ENCODE measurements at regions not wholly inside any gene's neighbourhood (a gene's known extent, or its start where the extent isn't known, plus 50 kb on each side); places are given as distances from the start of the nearest gene placed in this dataset.

DNA sequence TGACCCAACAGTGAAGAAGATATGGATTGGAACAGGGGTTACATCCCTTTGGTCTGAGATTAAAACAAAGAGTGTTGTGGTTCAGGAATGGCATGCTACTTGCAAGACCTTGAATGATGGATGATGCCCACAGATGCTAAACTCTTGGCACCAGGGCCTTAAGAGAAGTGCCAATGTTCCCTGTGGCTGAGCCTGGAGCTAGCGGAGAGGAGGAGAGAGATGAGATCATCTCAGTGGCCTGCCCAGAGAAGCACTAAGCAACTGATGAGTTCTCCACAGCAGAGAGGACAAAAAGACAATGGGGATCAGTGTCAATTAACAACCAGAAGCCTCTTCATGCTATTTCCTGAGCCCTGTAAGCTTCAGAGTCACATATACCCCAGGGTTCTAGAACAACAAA, 97.8 kb downstream of the ELAPOR2 start:
- no peak overlapping the region for H3K27ac ChIP-seq (ENCODE audit: control insufficient read depth, insufficient read depth)
- ChIA-PET RAD21 (ENCODE audit: unreplicated experiment) (no interaction called here), SMC1A (ENCODE audit: uncharacterized antibody, unreplicated experiment) (interaction anchor here (1.1 kb wide), 1 partner anchor 30 kb away, joined by 3 read pairs; no protein-coding TSS in a partner anchor), POLR2A (no interaction called here), CTCF (no interaction called here)
- no peaks in the 10 kb centered on the region for H3K36me3 ChIP-seq (ENCODE audit: control insufficient read depth in 2 of 2, insufficient read depth in 2 of 2, low read length in 1 of 2)
- no peaks in the 10 kb centered on the region for H3K27me3 ChIP-seq (replicated peaks in 1 of 2; ENCODE audit: control insufficient read depth in 2 of 2, insufficient read depth in 2 of 2, low read length in 1 of 2)
- WGBS (ENCODE audit: insufficient coverage, insufficient replicate concordance, low lambda C conversion rate, missing lambda C conversion rate): 77% methylated on average over 1 of the region's 1 CpG
- ATAC-seq: no peak
- H3K4me2 ChIP-seq (ENCODE audit: control insufficient read depth, insufficient read depth): no peak overlapping the region
- FAIRE-seq: no peak
- no TSS peak for BruUV-seq (replicated peaks)
- H4K20me1 ChIP-seq (ENCODE audit: control insufficient read depth, insufficient read depth): no peaks in the 10 kb centered on the region
- TF ChIP-seq MYB (IDR thresholded peaks at IDR 0.05; ENCODE audit: borderline replicate concordance, low read depth, low read length): no peak
- no peak for TF ChIP-seq SMARCA5 (IDR thresholded peaks at IDR 0.05)
- no peak for TF ChIP-seq JUND (IDR thresholded peaks at IDR 0.05; ENCODE audit: low read depth, low read length)
- H3K4me1 ChIP-seq (ENCODE audit: control insufficient read depth, insufficient read depth, low read length): peaks cover 12% of the 10 kb centered on the region
- intact Hi-C loops (cut with micrococcal nuclease; ENCODE audit: unreplicated experiment): no loop called here
- H3K9me3 ChIP-seq (replicated peaks; ENCODE audit: control insufficient read depth, insufficient read depth, low read length): no peaks in the 10 kb centered on the region
- DNase-seq (ENCODE audit: low read depth, low spot score): no peak
- in situ Hi-C loops (cut with MboI): no loop called here
- H3K79me2 ChIP-seq (ENCODE audit: control insufficient read depth, insufficient read depth, low read length): no peaks in the 10 kb centered on the region
- no peak overlapping the region for H3K9ac ChIP-seq (ENCODE audit: control insufficient read depth, insufficient read depth, low read length)
- no peak overlapping the region for H2AFZ ChIP-seq (ENCODE audit: control insufficient read depth, low read depth, low read length)
- no peak overlapping the region for H3K4me3 ChIP-seq

DNA sequence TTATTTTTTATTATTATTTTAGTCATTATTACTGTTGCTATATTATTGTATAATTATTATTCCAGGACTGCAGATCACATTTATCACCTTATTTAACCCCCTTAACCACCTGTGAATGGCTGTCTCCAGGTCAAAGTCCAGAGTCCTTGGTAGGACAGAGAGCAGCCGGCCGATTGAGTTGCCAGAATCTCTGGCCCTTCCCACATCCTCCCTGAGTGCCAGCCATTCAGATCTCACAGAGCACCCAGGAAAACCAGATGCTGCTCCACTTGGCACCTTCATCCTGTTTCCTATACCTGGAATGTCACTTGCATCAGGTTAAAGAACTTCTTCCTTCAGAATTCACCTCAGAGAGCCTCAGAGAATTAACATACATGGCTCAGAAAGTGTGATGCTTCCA, 101.1 kb downstream of the ELAPOR2 start:
- H3K27me3 ChIP-seq (replicated peaks in 1 of 2; ENCODE audit: control insufficient read depth in 2 of 2, insufficient read depth in 2 of 2, low read length in 1 of 2): no peaks in the 10 kb centered on the region
- in situ Hi-C loops (cut with MboI): no loop called here

More for the DNA sequence above, 101.1 kb downstream of the ELAPOR2 start:
- Histone ChIP-seq H2AFZ (ENCODE audit: control insufficient read depth, low read depth, low read length) (no peak overlapping the region), H3K4me1 (ENCODE audit: control insufficient read depth, insufficient read depth, low read length) (peaks cover 4% of the 10 kb centered on the region; the same call in 1 of the 2 replicates), H3K9ac (ENCODE audit: control insufficient read depth, insufficient read depth, low read length) (no peak overlapping the region), H3K4me2 (ENCODE audit: control insufficient read depth, insufficient read depth) (no peak overlapping the region), H3K9me3 (replicated peaks; ENCODE audit: control insufficient read depth, insufficient read depth, low read length) (no peaks in the 10 kb centered on the region), H3K79me2 (ENCODE audit: control insufficient read depth, insufficient read depth, low read length) (no peaks in the 10 kb centered on the region), H3K27ac (ENCODE audit: control insufficient read depth, insufficient read depth) (no peak overlapping the region), H4K20me1 (ENCODE audit: control insufficient read depth, insufficient read depth) (no peaks in the 10 kb centered on the region), H3K4me3 (no peak overlapping the region), H3K36me3 (ENCODE audit: control insufficient read depth in 2 of 2, insufficient read depth in 2 of 2, low read length in 1 of 2) (no peaks in the 10 kb centered on the region)
- TF ChIP-seq, protein P1, sequence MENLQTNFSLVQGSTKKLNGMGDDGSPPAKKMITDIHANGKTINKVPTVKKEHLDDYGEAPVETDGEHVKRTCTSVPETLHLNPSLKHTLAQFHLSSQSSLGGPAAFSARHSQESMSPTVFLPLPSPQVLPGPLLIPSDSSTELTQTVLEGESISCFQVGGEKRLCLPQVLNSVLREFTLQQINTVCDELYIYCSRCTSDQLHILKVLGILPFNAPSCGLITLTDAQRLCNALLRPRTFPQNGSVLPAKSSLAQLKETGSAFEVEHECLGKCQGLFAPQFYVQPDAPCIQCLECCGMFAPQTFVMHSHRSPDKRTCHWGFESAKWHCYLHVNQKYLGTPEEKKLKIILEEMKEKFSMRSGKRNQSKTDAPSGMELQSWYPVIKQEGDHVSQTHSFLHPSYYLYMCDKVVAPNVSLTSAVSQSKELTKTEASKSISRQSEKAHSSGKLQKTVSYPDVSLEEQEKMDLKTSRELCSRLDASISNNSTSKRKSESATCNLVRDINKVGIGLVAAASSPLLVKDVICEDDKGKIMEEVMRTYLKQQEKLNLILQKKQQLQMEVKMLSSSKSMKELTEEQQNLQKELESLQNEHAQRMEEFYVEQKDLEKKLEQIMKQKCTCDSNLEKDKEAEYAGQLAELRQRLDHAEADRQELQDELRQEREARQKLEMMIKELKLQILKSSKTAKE (IDR thresholded peaks at IDR 0.05; ENCODE audit: low read depth, poor library complexity, severe bottlenecking): no peak
- TF ChIP-seq SUPT20H (IDR thresholded peaks at IDR 0.05; ENCODE audit: borderline replicate concordance, control insufficient read depth, low read depth, low read length): no peak
- 95% methylated on average over 2 of the region's 2 CpGs for WGBS (ENCODE audit: insufficient coverage, insufficient replicate concordance, low lambda C conversion rate, missing lambda C conversion rate)
- ChIA-PET CTCF (interaction anchor here (1.2 kb wide), 1 partner anchor 31 kb away, joined by 3 read pairs; no protein-coding TSS in a partner anchor), POLR2A (no interaction called here), SMC1A (ENCODE audit: uncharacterized antibody, unreplicated experiment) (no interaction called here), RAD21 (ENCODE audit: unreplicated experiment) (no interaction called here)
- BruUV-seq (replicated peaks): no TSS peak
- ATAC-seq: no peak
- FAIRE-seq: no peak
- DNase-seq (ENCODE audit: low read depth, low spot score): no peak
- intact Hi-C loops (cut with micrococcal nuclease; ENCODE audit: unreplicated experiment): no loop called here
